IgD-negative memory B cell (primary cell): ENCODE measurements at regions not wholly inside any gene's neighbourhood (a gene's known extent, or its start where the extent isn't known, plus 50 kb on each side); places are given as distances from the start of the nearest gene placed in this dataset.
"Not testable (repeated sequence)": the region's sequence is repeated elsewhere in the genome, so short reads cannot be mapped to it uniquely, and the experiment has no call there.

Experiments used
- H3K27ac Mint-ChIP-seq, 3 donors: one replicate each; pipeline ENCODE4 v1.8.0; 2020 to 2022; ENCODE audit warnings: mild to moderate bottlenecking in 3 of 3, mixed read lengths in 3 of 3, moderate library complexity in 1 of 3
- H3K27me3 Mint-ChIP-seq: one replicate; pipeline ENCODE4 v1.8.0; 2021; ENCODE audit warnings: mixed read lengths
- H3K36me3 Mint-ChIP-seq: one replicate; pipeline ENCODE4 v1.8.0; 2020; ENCODE audit warnings: mild to moderate bottlenecking, mixed read lengths
- H3K4me1 Mint-ChIP-seq, 3 donors: one replicate each; pipeline ENCODE4 v1.8.0; 2020 to 2022; ENCODE audit warnings: mixed read lengths in 3 of 3, mild to moderate bottlenecking in 1 of 3
- H3K4me3 Mint-ChIP-seq, 4 donors: one replicate each; pipeline ENCODE4 v1.8.0; 2020 to 2022; ENCODE audit warnings: mild to moderate bottlenecking in 4 of 4, mixed read lengths in 4 of 4, moderate library complexity in 3 of 4
- H3K9me3 Mint-ChIP-seq, 3 donors: one replicate each; pipeline ENCODE4 v1.8.0; 2020 to 2021; ENCODE audit warnings: mixed read lengths in 3 of 3, mild to moderate bottlenecking in 1 of 3

DNA sequence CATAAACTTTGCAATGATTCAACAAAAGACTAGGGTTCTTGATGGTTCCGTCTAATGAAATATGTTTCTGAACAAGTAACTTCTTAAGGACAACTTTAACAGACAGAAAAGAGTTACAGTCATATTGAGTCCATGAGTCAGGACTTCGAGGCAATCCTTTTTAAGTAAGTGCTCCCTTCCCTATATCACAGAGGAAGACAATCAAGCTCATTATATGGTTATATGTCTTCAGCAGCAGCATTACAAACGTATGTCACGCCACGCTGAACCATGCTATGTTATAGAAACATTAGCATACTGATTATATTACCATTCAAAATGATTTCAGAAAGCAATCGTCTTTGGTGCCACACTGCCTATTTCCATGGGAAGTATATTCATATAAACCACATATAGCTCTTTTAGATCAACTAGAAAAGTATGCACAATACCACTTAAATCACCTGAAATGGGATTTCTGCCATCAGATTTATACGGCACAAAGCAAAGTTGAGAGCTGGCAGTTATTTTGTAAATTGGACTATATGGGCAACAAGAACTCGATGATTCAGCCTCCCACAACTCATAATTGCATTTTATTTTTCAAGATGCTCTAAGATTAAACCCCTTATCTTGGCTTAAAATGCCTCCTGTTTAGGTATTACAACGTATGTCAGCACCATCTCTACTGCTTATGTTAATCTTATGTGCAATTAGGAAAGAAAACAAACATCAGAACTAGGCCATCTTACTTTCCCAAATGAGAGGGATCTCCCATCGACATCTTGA lies 111.3 kb upstream of the SAMSN1 start:
- no peaks in the 10 kb centered on the region for H3K27me3 Mint-ChIP-seq
- no peak overlapping the region for H3K4me3 Mint-ChIP-seq
- peaks cover 0 to 2% (median 2%) of the 10 kb centered on the region in 3 donors for H3K9me3 Mint-ChIP-seq
- H3K36me3 Mint-ChIP-seq = no peaks in the 10 kb centered on the region
- peaks cover 0 to 5% (median 0%) of the 10 kb centered on the region in 3 donors for H3K4me1 Mint-ChIP-seq
- H3K27ac Mint-ChIP-seq = no peak overlapping the region

DNA sequence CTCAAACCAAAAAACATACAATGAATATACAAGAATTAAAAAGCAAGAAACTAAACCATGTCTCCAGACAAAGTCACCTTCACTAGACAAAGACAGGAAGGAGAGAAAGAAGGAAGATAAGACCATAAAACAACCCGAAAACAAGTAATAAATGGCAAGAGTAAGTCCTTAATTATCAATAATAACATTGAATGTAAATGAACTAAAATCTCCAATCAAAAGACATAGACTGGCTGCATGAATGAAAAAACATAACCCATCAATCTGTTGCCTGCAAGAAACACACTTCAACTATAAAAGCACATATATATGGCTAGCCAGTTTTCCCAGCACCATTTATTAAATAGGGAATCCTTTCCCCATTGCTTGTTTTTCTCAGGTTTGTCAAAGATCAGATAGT lies 100.8 kb upstream of the SAMSN1 start:
- Mint-ChIP-seq H3K36me3 (peaks cover 5% of the 10 kb centered on the region), H3K9me3 (peaks cover 8 to 19% (median 13%) of the 10 kb centered on the region in 3 donors), H3K27me3 (no peaks in the 10 kb centered on the region), H3K4me1 (peaks cover 0 to 1% (median 0%) of the 10 kb centered on the region in 3 donors), H3K27ac (no peak overlapping the region), H3K4me3 (no peak overlapping the region)

DNA sequence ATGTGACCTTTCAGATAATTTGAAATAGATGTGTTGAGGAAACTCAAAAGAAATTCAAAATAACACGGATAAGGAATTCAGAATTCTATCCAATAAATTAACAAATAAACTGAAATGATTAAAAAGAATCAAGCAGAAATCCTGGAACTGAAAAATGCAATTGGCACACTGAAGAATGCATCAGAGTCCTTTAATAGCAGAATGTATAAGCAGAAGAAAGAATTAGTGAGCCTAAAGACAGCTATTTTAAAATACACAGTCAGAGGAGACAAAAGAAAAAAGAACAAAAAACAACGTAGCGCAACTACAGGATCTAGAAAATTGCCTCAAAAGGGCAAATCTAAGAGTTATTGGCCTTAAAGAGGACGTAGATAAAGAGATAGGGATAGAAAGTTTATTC lies 99.6 kb upstream of the SAMSN1 start:
- Mint-ChIP-seq H3K4me3 (peak overlapping the region in 1 of 4 donors; percentile 17), H3K4me1 (peaks cover 0 to 1% (median 0%) of the 10 kb centered on the region in 3 donors), H3K9me3 (peaks cover 8 to 19% (median 13%) of the 10 kb centered on the region in 3 donors), H3K27ac (no peak overlapping the region), H3K27me3 (no peaks in the 10 kb centered on the region), H3K36me3 (peaks cover 5% of the 10 kb centered on the region)

DNA sequence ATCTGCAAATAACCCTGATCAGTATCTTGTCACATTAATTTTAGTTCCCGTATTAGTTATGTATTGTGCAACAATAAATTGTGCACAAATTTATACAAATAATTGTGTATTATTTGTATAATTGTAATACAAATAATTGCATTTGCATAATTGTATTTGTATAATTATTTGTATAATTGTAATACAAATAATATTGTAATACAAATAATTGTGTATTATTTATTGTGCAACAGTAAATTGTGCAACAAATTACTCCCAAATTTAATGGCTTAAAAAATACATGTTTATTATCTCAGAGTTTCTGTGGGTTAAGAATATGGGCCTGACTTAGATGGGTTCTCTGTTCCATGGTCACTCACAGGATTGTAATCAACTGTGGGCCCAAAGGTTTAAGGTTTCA lies 86.2 kb upstream of the SAMSN1 start:
- Mint-ChIP-seq H3K27me3 (no peaks in the 10 kb centered on the region), H3K4me3 (no peak overlapping the region), H3K27ac (no peak overlapping the region), H3K4me1 (peaks cover 9 to 24% (median 15%) of the 10 kb centered on the region in 3 donors), H3K36me3 (no peaks in the 10 kb centered on the region), H3K9me3 (peaks cover 0 to 3% (median 0%) of the 10 kb centered on the region in 3 donors)

DNA sequence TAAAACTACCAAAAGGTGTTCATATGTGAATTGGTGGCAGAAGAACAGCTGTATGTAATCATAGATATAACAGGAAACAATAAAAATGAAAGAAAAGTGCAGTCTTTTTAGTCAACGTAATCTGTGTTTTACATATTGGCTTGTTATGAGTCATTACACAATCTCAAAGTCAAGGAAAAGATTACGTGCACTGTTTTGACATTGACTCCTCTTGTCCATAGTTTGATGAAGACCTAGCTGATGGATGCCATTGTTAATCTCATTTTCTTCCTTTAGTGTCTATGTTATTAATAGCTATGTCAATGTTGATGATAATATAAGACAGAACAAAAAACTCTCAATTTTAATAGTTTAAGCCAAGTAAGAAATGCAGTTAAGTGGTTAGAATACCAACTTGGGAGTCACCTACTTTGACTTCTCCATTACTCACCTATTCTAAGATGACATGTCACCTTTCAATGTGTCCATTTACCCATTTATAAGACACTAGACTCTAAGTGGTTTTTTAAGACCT lies 84.5 kb upstream of the SAMSN1 start:
- peaks cover 9 to 24% (median 15%) of the 10 kb centered on the region in 3 donors for H3K4me1 Mint-ChIP-seq
- H3K36me3 Mint-ChIP-seq = no peaks in the 10 kb centered on the region
- H3K9me3 Mint-ChIP-seq = peaks cover 0 to 3% (median 2%) of the 10 kb centered on the region in 3 donors
- no peaks in the 10 kb centered on the region for H3K27me3 Mint-ChIP-seq
- peak overlapping the region in 1 of 4 donors; percentile 63 for H3K4me3 Mint-ChIP-seq
- H3K27ac Mint-ChIP-seq = no peak overlapping the region

DNA sequence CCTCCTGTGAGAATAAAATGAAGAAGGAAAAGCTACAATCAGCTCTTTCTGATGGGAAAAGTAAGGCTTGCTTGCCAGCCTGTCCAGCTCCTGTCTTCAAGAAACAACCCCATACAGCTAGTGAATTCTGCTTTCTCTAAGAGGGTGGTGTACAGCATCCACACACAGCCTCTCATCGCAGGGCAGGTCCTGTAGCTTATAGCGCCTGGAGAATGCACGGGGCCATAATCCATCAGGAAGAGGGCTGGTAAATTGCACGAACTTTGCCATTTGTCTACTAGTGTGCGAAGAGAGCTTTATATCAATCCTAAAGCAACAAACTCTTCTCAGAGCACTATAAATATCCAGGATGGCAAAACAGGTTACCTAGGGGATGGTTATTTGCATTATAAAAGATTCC lies 83.3 kb upstream of the SAMSN1 start:
- H3K27me3 Mint-ChIP-seq = no peaks in the 10 kb centered on the region
- H3K9me3 Mint-ChIP-seq = peaks cover 0 to 2% (median 1%) of the 10 kb centered on the region in 3 donors
- peaks cover 9 to 24% (median 16%) of the 10 kb centered on the region in 3 donors for H3K4me1 Mint-ChIP-seq
- H3K4me3 Mint-ChIP-seq = no peak overlapping the region
- H3K27ac Mint-ChIP-seq = no peak overlapping the region
- no peaks in the 10 kb centered on the region for H3K36me3 Mint-ChIP-seq

DNA sequence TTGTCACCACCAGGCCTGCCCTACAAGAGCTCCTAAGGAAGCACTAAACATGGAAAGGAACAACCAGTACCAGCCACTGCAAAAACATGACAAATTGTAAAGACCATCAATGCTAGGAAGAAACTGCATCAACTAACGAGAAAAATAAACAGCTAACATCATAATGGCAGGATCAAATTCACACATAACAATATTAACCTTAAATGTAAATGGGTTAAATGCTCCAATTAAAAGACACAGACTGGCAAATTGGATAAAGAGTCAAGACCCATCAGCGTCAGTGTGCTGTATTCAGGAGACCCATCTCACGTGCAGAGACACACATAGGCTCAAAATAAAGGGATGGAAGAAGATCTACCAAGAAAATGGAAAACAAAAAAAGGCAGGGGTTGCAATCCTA lies 77.0 kb upstream of the SAMSN1 start:
- H3K4me3 Mint-ChIP-seq, H3K27me3 Mint-ChIP-seq, H3K9me3 Mint-ChIP-seq, H3K36me3 Mint-ChIP-seq: not testable (repeated sequence)
- H3K27ac Mint-ChIP-seq = peak overlapping the region in 1 of 3 donors; percentile 29
- peaks cover 0 to 12% (median 7%) of the 10 kb centered on the region in 3 donors for H3K4me1 Mint-ChIP-seq

DNA sequence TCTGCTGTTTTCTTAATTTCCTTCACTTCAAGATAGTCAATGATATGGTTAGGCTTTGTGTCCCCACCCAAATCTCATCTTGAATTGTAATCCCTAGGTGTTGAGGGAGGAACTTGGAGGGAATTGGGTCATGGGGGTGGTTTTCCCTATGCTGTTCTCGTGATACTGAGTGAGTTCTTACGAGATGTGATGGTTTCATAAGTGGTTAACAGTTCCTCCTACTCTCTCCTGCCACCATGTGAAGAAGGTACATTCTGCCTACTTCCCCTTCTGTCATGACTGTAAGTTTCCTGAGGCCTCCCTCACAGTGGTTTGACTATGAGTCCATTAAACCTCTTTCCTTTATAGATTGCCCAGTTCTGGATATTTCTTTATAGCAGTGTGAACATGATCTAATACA lies 74.0 kb upstream of the SAMSN1 start:
- H3K36me3 Mint-ChIP-seq = peaks cover 8% of the 10 kb centered on the region
- no peak overlapping the region for H3K27ac Mint-ChIP-seq
- H3K27me3 Mint-ChIP-seq = no peaks in the 10 kb centered on the region
- peaks cover 10 to 30% (median 15%) of the 10 kb centered on the region in 3 donors for H3K4me1 Mint-ChIP-seq
- H3K9me3 Mint-ChIP-seq = peaks cover 3 to 9% (median 6%) of the 10 kb centered on the region in 3 donors
- peak overlapping the region in 1 of 4 donors; percentile 39 for H3K4me3 Mint-ChIP-seq

DNA sequence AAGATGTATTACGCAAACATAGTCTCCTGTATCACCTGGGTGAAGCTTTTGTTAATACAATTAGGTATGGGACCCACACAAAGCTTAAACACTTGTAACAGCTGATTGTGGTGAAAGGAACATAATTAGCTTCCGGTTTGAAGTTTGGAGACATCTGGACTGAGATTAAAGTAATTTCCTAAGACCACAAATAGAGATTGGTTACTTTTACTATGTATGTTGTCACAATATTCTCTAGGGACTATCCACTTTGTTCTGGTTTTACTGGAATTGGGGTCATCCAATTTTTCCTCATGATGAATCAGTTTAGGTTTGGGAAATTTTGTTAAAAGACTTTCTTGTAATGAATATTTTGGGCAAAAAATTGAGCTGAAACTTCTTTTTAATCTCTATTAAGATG lies 71.8 kb upstream of the SAMSN1 start:
- Mint-ChIP-seq H3K27me3 (no peaks in the 10 kb centered on the region), H3K4me1 (peaks cover 10 to 30% (median 15%) of the 10 kb centered on the region in 3 donors), H3K9me3 (peaks cover 2 to 9% (median 3%) of the 10 kb centered on the region in 3 donors), H3K36me3 (peaks cover 5% of the 10 kb centered on the region), H3K4me3 (peak overlapping the region in 2 of 4 donors; percentile 13 to 60), H3K27ac (peak overlapping the region in 2 of 3 donors; percentile 7 to 81)

DNA sequence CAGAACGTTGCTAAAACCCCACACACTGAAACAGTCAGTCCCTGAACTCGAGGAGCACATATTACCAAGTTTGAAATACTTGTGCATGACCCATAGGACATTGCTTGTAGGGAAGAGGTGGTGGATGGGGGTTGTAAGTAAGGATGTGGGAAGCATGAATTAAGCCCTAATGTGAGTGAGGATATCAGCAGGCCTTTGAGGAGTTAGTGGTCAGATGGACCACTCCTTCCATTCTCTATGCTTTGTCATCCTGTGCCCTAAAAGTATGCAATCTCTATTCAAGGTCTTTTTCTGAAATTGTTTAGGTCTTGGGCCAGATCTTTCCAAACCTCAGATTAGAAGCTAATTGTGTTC lies 70.9 kb upstream of the SAMSN1 start:
- peaks cover 5% of the 10 kb centered on the region for H3K36me3 Mint-ChIP-seq

DNA sequence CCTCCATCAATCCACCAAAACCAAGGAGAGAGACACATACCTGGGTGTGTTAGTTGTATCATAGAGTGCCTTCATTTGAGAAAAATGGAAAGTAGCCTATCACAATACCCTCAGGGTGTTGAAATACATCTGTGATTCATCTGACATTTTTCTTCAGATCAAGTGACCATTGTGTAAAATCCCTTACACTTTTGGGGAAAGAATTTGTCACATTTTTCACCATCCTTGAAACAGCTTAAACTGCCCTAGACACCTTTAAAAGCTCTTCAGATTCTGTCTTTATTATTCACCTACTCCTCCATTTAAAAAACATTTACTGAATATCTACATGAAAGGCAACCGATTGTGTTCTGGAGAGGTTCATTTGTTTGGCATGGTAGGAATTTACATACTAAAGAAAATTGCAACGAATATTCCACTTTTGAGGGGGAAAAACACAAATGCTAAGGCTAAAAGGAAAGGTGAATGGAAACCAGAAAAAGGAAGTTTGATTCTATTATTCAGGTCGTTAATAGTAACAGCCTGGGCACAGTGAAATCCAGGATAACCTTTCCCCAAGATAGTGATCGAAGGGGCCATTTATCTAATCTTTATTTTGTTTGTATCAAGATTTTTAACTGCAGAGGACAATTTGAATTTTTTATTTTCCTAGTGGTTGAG lies 70.4 kb upstream of the SAMSN1 start:
- Mint-ChIP-seq H3K4me3 (peak overlapping the region in 1 of 4 donors; percentile 38), H3K27me3 (no peaks in the 10 kb centered on the region), H3K36me3 (peaks cover 6% of the 10 kb centered on the region), H3K9me3 (peaks cover 2 to 9% (median 3%) of the 10 kb centered on the region in 3 donors), H3K27ac (peak overlapping the region in 2 of 3 donors; percentile 58 to 76), H3K4me1 (peaks cover 10 to 32% (median 16%) of the 10 kb centered on the region in 3 donors)

More for the DNA sequence above, 70.9 kb upstream of the SAMSN1 start:
- Mint-ChIP-seq H3K4me1 (peaks cover 10 to 30% (median 15%) of the 10 kb centered on the region in 3 donors), H3K27ac (no peak overlapping the region), H3K27me3 (no peaks in the 10 kb centered on the region), H3K9me3 (peaks cover 2 to 9% (median 3%) of the 10 kb centered on the region in 3 donors), H3K4me3 (peak overlapping the region in 1 of 4 donors; percentile 38)

DNA sequence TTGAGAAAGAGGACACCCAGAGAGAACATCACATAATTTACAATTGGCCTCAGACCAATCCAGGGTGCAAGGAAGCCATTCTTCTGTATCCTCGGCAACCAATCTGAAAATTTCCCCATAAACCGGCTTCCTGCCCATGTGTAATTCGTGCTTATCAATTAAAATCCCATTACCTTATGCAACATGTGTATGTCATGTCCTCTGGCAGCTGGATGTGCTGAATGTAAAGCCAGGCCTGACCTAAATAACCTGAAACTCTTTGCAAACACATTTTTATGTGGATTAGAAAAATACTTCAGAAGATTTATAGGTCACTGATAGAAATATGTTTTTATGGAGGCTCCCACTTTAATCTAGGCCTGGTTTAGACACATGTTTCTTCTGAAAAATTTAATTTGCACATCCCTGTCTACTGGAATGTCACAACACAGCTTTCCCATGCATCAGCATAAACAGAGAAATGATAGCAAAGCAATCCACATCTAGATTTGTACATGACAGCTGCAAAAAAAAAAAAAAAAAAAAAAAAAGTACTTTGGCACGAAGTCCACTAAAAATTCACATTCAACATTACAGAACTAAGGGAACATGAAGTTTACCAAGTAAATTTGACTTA lies 69.4 kb upstream of the SAMSN1 start:
- Mint-ChIP-seq H3K9me3 (peaks cover 2 to 9% (median 3%) of the 10 kb centered on the region in 3 donors), H3K4me1 (peaks cover 10 to 38% (median 18%) of the 10 kb centered on the region in 3 donors), H3K27ac (peak overlapping the region in 1 of 3 donors; percentile 42), H3K36me3 (peaks cover 7% of the 10 kb centered on the region), H3K27me3 (no peaks in the 10 kb centered on the region), H3K4me3 (no peak overlapping the region)

DNA sequence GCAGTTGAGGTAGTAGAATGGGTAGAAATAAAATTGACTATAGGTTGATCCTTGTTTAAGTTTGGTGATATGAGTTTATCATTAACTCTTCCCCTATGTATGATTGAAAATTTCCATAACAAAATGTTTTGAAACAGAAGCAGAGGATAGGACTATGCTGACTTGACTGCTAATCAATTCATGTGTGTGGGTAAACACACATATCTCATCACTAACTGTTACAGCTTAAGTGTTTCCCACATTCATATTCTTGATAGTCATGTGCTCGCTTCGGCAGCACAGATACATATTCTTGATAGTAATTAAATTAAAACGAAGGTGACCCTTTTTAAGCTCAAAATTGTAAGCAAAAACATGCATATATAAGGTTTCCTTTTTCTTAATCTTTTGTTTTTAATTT lies 68.2 kb upstream of the SAMSN1 start:
- peaks cover 2% of the 10 kb centered on the region for H3K36me3 Mint-ChIP-seq
- peaks cover 13 to 36% (median 14%) of the 10 kb centered on the region in 3 donors for H3K4me1 Mint-ChIP-seq
- H3K9me3 Mint-ChIP-seq = no peaks in the 10 kb centered on the region
- H3K27me3 Mint-ChIP-seq = no peaks in the 10 kb centered on the region
- no peak overlapping the region for H3K4me3 Mint-ChIP-seq
- no peak overlapping the region for H3K27ac Mint-ChIP-seq

DNA sequence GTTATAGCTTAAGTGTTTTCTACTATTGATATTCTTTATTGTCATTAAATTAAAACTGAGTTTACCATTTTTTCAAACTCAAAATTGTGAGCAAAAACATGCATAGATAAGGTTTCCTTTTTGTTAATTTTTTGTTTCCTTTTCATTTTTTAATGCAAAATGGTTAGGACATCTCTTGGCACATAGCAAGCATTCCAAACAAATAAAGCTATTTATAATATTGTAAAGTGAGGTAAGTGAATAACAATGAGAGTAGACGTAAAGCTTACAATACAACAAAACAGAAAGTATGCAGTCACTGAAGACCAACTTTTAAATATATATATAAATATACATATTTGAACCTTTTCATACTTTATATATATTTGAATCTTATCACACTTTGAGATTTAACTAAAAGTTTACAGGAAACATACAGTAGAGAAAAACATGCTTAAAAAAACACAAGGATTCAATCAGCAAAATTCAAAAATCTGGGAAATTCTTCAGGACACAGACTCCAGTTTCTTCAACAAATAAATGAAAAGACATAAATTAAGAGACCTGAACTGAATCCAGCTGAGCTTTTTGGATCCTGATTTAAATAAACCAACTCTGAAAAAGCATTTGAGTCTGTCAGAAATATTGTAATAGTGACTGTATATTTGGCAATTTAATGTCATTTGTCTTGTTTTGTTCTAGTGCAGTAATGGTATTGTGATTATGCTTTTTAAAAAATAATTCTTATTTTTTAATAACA lies 67.5 kb upstream of the SAMSN1 start:
- Mint-ChIP-seq H3K4me1 (peaks cover 14 to 36% (median 14%) of the 10 kb centered on the region in 3 donors), H3K27ac (no peak overlapping the region), H3K9me3 (no peaks in the 10 kb centered on the region), H3K27me3 (no peaks in the 10 kb centered on the region), H3K36me3 (peaks cover 2% of the 10 kb centered on the region), H3K4me3 (no peak overlapping the region)
